ENCODE measurements at regions not wholly inside any gene's neighbourhood (a gene's known extent, or its start where the extent isn't known, plus 50 kb on each side); places are given as distances from the start of the nearest gene placed in this dataset.
A peak's percentile ranks its signal among the peaks of the same experiment; 100 is the strongest.

GRCh38 chr1:186559601-186560116 is 98.7 kb upstream of the PDC start:
- no peak for DNase-seq (ENCODE audit: low spot score in 2 of 2)
- FAIRE-seq = no peak

DNA sequence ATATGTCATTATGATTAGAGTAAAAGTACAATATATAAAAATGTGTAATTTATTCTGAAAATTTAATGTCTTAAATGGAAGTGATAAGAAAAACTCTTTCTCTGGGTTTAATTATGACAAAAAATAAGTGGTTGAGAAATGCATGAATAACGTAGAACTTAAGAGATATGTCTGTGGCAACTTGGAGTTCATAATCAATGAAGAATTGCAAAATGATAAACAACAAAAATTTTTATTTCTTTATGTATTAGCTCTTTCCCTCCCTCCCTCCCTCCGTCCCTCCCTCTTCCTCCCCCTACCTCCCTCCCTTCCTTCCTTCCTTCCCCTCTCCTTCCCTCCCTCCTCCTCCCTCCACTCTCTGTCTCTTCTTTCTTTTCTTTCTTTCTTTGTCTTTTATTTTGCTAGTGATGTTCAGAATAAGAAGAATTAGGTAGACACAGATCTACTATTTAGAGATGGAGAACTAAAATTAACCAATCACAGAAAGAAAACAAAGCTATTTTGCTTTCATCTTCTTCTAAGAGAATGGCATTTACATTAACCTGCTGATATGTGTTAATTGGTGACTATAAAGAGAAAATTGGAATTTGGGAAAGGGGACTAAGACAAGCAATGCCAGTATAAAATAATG is 96.3 kb upstream of the PDC start:
- FAIRE-seq (peak; percentile 39), DNase-seq (ENCODE audit: low spot score in 2 of 2) (no peak)

GRCh38 chr1:186550832-186551231 is 89.9 kb upstream of the PDC start:
- no peak for FAIRE-seq

GRCh38 chr1:186541003-186541402 is 80.1 kb upstream of the PDC start:
- FAIRE-seq = no peak
- no peak for DNase-seq (ENCODE audit: low spot score in 2 of 2)

More at GRCh38 chr1:186550832-186551231, 89.9 kb upstream of the PDC start:
- DNase-seq (ENCODE audit: low spot score in 2 of 2) = no peak

GRCh38 chr1:186540521-186540920 is 79.6 kb upstream of the PDC start:
- no peak for FAIRE-seq
- no peak for DNase-seq (ENCODE audit: low spot score in 2 of 2)

- no peak for DNase-seq (ENCODE audit: low spot score in 2 of 2)
- no peak for FAIRE-seq
Observed at GRCh38 chr1:186536273-186536890, 75.5 kb upstream of the PDC start.

- DNase-seq (ENCODE audit: low spot score in 2 of 2) = peak in 1 of 2 donors; percentile 18
- no peak for FAIRE-seq
Observed at GRCh38 chr1:186535388-186536133, 74.6 kb upstream of the PDC start.

DNA sequence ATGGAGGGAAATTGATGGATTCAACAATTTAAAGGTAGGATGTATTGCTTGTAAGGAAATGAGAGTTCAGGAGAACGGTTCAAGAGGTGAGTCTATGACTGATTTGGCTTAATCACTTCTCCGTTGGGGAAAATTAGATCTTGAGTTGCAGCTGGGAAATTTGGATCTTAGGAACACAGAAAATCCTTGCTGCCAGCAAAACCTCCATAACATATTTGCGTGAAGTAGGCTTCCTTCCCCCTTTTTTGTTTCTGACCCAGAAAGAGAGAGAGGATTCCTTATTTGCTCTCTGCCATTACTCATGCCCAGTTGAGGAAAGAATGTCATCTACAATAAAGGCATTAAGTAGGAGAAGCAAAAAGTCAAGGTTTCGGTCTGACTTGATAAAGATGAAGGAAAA is 73.5 kb upstream of the PDC start:
- no peak for FAIRE-seq
- no peak for DNase-seq (ENCODE audit: low spot score in 2 of 2)

- FAIRE-seq (no peak), DNase-seq (ENCODE audit: low spot score in 2 of 2) (no peak)
Observed at GRCh38 chr1:186532466-186532865, 71.6 kb upstream of the PDC start.

DNA sequence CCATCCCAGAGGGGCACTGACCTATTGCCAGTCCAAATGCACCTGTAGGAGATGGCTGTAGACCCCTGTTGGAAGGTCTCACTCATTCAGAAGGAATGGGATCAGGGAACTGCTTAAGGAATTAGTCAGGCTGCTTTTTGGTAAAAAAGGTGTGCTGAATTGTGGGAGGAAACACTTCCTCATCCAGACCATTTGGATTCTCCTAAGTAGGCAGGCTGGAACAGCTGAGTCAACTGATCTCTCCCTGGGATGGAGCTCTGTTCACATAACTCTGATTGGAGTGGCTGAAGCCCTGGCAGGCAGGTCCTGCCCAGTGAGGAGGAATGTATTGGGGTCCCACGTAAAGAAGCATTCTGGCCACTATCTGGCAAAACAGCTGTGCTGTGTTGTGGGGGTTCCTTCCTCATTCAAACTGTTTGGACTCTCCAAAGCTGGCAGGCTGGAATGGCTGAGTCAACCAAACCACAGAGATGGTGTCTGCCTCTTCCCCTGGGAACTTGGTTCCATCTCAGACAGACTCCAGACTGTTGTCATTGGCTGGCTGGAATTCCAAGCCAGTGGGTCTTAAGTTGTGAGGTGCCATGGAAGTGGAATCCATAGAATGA is 70.7 kb upstream of the PDC start:
- FAIRE-seq = no peak
- no peak for DNase-seq (ENCODE audit: low spot score in 2 of 2)

- DNase-seq (ENCODE audit: low spot score in 2 of 2) (no peak), FAIRE-seq (no peak)
Observed at GRCh38 chr1:186530109-186530508, 69.2 kb upstream of the PDC start.

DNA sequence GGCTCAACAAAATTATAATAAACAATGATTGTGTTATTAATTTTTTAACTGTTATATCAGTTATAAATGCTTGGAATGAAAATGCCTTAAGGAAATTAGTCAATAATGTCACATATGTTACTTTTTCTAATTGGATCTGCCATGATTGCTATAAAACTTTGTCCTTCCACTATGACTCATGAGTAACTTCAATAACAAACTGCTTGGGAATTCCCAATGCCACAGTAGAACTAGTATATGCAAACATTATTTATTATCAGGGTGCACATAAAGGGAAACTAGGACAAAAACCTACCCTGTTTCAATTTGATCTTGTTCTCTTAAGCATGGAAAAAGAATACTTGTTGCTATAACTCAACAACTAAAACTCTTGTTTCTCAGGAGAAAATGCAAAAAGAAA is 59.1 kb upstream of the PDC start:
- FAIRE-seq (no peak), DNase-seq (ENCODE audit: low spot score in 2 of 2) (no peak)

DNA sequence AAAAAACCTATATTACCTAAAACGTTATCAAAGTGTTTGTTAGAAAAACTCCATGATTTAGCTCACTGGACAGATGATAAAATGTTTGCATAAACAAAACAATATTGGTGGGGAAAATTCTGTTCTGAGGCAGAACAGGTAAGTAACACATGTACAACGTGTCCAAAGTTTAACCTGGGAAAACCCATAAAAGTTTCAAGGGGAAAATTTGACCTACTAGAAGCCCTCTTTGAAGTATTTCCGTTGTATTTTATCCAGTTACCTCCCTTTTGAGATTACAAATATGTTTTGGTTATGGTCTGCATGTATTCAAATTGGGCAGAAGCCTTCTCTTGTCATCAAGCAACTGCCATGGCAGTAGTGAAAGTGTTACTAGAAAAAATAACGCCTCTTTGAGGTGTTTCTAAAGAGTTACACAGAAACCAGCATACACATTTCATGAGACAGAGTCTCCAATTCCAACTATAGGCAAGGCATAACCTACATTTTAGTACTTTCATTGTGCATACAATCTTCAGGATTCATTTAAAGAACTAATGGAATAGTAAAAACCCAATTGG is 58.0 kb upstream of the PDC start:
- DNase-seq (ENCODE audit: low spot score in 2 of 2) (no peak), FAIRE-seq (no peak)

DNA sequence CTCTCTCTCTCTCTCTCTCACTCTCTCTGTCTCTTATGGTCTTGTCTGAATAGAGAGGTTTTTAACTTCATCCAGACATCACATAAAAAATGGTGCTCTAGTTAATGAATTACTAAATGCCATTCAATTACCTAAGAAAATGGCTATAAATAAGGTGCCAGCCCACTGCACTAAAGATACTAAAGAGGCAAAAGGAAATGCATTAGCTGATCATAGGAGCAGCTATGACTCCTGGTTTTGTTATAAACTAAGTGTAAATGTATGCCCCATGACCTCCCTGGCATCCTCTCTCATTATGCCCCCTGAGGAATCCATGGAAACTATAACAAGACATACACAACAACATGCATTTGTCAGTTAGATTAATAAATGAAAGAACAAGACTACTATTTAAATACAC is 57.5 kb upstream of the PDC start:
- DNase-seq (ENCODE audit: low spot score in 2 of 2) (no peak), FAIRE-seq (no peak)

GRCh38 chr1:186514367-186514766 is 53.5 kb upstream of the PDC start:
- DNase-seq (ENCODE audit: low spot score in 2 of 2) = no peak
- FAIRE-seq = no peak

- DNase-seq (ENCODE audit: low spot score in 2 of 2) (no peak), FAIRE-seq (no peak)
Observed at GRCh38 chr1:186513526-186513925, 52.6 kb upstream of the PDC start.

- no peak for FAIRE-seq
- no peak for DNase-seq (ENCODE audit: low spot score in 2 of 2)
Observed at GRCh38 chr1:186512698-186513457, 52.0 kb upstream of the PDC start.

DNA sequence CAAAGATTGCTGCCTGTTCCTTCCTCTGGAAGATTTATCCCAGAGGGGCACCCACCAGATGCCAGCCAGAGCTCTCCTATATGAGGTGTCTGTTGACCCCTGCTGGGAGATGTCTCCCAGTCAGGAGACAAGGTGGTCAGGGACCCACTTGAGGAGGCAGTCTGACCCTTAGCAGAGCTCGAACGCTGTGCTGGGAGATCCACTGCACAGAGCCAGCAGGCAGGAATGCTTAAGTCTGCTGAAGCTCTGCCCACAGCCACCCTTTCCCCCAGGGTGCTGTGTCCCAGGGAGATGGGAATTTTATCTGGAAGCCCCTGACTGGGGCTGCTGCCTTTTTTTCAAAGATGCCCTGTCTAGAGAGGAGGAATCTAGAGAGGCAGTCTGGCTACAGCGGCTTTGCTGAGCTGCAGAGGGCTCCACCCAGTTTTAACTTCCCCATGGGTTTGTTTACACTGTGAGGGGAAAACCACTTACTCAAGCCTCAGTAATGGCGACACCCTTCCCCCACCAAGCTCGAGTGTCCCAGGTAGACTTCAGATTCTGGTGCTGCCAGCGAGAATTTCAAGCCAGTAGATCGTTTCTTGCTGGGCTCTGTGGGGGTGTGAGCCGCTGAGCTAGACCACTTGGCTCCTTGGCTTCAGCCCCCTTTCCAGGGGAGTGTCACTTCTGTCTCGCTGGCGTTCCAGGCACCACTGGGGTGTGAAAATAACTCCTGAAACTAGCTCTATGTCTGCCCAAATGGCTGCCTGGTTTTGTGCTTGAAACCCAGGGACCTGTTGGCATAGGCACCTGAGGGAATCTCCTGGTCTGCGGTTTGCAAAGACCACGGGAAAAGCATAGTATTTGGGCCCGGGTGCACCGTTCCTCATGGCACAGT is 51.1 kb upstream of the PDC start:
- DNase-seq (ENCODE audit: low spot score in 2 of 2) (no peak), FAIRE-seq (no peak)
